ENCODE measurements at regions not wholly inside any gene's neighbourhood (a gene's known extent, or its start where the extent isn't known, plus 50 kb on each side); places are given as distances from the start of the nearest gene placed in this dataset.

GRCh38 chr11:17157761-17158160 lies 50.0 kb downstream of the PIK3C2A start:
- H3K27me3 Mint-ChIP-seq, result no peaks in the 10 kb centered on the region
- no peak overlapping the region for H3K4me3 Mint-ChIP-seq
- no peak for DNase-seq
- CTCF ChIA-PET, result interaction anchor here (0.6 kb wide), 1 partner anchor 27 kb away, joined by 3 read pairs; no protein-coding TSS in a partner anchor
- H3K9me3 Mint-ChIP-seq, result no peaks in the 10 kb centered on the region
- peaks cover 17% of the 10 kb centered on the region for H3K36me3 Mint-ChIP-seq
- peaks cover 25% of the 10 kb centered on the region for H3K4me1 Mint-ChIP-seq
- H3K27ac Mint-ChIP-seq, result no peak overlapping the region

- Mint-ChIP-seq H3K9me3 (no peaks in the 10 kb centered on the region), H3K27me3 (no peaks in the 10 kb centered on the region)
- CTCF ChIA-PET, result no interaction called here
Observed at GRCh38 chr11:17156283-17156682, 51.5 kb downstream of the PIK3C2A start.

GRCh38 chr11:17154409-17155159 lies 53.2 kb downstream of the PIK3C2A start:
- Mint-ChIP-seq H3K27ac (no peak overlapping the region), H3K27me3 (no peaks in the 10 kb centered on the region), H3K9me3 (no peaks in the 10 kb centered on the region), H3K4me1 (peaks cover 3% of the 10 kb centered on the region), H3K36me3 (peaks cover 11% of the 10 kb centered on the region), H3K4me3 (no peak overlapping the region)
- no peak for DNase-seq
- CTCF ChIA-PET, result no interaction called here

More at GRCh38 chr11:17156283-17156682, 51.5 kb downstream of the PIK3C2A start:
- Mint-ChIP-seq H3K36me3 (peaks cover 15% of the 10 kb centered on the region), H3K4me1 (peaks cover 10% of the 10 kb centered on the region), H3K4me3 (no peak overlapping the region), H3K27ac (no peak overlapping the region)
- no peak for DNase-seq

GRCh38 chr11:17153757-17154156 lies 54.0 kb downstream of the PIK3C2A start:
- Mint-ChIP-seq H3K4me3 (no peak overlapping the region), H3K27me3 (no peaks in the 10 kb centered on the region), H3K27ac (no peak overlapping the region), H3K36me3 (peaks cover 11% of the 10 kb centered on the region), H3K4me1 (peaks cover 3% of the 10 kb centered on the region), H3K9me3 (no peaks in the 10 kb centered on the region)
- CTCF ChIA-PET, result no interaction called here
- DNase-seq, result no peak

GRCh38 chr11:17152306-17152705 lies 55.5 kb downstream of the PIK3C2A start:
- peaks cover 3% of the 10 kb centered on the region for H3K4me1 Mint-ChIP-seq
- no peak overlapping the region for H3K4me3 Mint-ChIP-seq
- CTCF ChIA-PET, result no interaction called here
- no peak overlapping the region for H3K27ac Mint-ChIP-seq
- H3K27me3 Mint-ChIP-seq, result no peaks in the 10 kb centered on the region
- peaks cover 14% of the 10 kb centered on the region for H3K36me3 Mint-ChIP-seq
- DNase-seq, result no peak
- no peaks in the 10 kb centered on the region for H3K9me3 Mint-ChIP-seq

GRCh38 chr11:17150521-17150920 lies 57.3 kb downstream of the PIK3C2A start:
- H3K27me3 Mint-ChIP-seq, result no peaks in the 10 kb centered on the region
- peaks cover 3% of the 10 kb centered on the region for H3K4me1 Mint-ChIP-seq
- peaks cover 18% of the 10 kb centered on the region for H3K36me3 Mint-ChIP-seq
- no peak for DNase-seq
- H3K9me3 Mint-ChIP-seq, result no peaks in the 10 kb centered on the region
- CTCF ChIA-PET, result interaction anchor here (1.2 kb wide), 1 partner anchor 50 kb away, joined by 3 read pairs; no protein-coding TSS in a partner anchor
- no peak overlapping the region for H3K27ac Mint-ChIP-seq
- no peak overlapping the region for H3K4me3 Mint-ChIP-seq

- no peak overlapping the region for H3K27ac Mint-ChIP-seq
- no peaks in the 10 kb centered on the region for H3K4me1 Mint-ChIP-seq
- peaks cover 14% of the 10 kb centered on the region for H3K36me3 Mint-ChIP-seq
- no peak overlapping the region for H3K4me3 Mint-ChIP-seq
- no peak for DNase-seq
- no peaks in the 10 kb centered on the region for H3K27me3 Mint-ChIP-seq
- no peaks in the 10 kb centered on the region for H3K9me3 Mint-ChIP-seq
- CTCF ChIA-PET, result no interaction called here
Observed at GRCh38 chr11:17148536-17148935, 59.2 kb downstream of the PIK3C2A start.

- H3K9me3 Mint-ChIP-seq, result no peaks in the 10 kb centered on the region
- CTCF ChIA-PET, result no interaction called here
- no peak overlapping the region for H3K27ac Mint-ChIP-seq
- no peak overlapping the region for H3K4me3 Mint-ChIP-seq
- peaks cover 23% of the 10 kb centered on the region for H3K36me3 Mint-ChIP-seq
- H3K27me3 Mint-ChIP-seq, result no peaks in the 10 kb centered on the region
- DNase-seq, result no peak
- H3K4me1 Mint-ChIP-seq, result no peaks in the 10 kb centered on the region
Observed at GRCh38 chr11:17145972-17146371, 61.8 kb downstream of the PIK3C2A start.

GRCh38 chr11:17142450-17142849 lies 65.0 kb upstream of the RPS13 start:
- CTCF ChIA-PET, result interaction anchor here (0.7 kb wide), 1 partner anchor 8 kb away, joined by 3 read pairs; no protein-coding TSS in a partner anchor
- no peak overlapping the region for H3K27ac Mint-ChIP-seq
- H3K27me3 Mint-ChIP-seq, result no peaks in the 10 kb centered on the region
- no peak overlapping the region for H3K4me3 Mint-ChIP-seq
- DNase-seq, result no peak
- peaks cover 21% of the 10 kb centered on the region for H3K36me3 Mint-ChIP-seq
- no peaks in the 10 kb centered on the region for H3K9me3 Mint-ChIP-seq
- no peaks in the 10 kb centered on the region for H3K4me1 Mint-ChIP-seq

- Mint-ChIP-seq H3K27ac (no peak overlapping the region), H3K27me3 (no peaks in the 10 kb centered on the region), H3K4me1 (no peaks in the 10 kb centered on the region), H3K4me3 (no peak overlapping the region), H3K9me3 (no peaks in the 10 kb centered on the region), H3K36me3 (peaks cover 18% of the 10 kb centered on the region)
- CTCF ChIA-PET, result interaction anchor here (1.1 kb wide), 1 partner anchor 13 kb away, joined by 3 read pairs; no protein-coding TSS in a partner anchor
- no peak for DNase-seq
Observed at GRCh38 chr11:17141156-17141555, 63.7 kb upstream of the RPS13 start.

- CTCF ChIA-PET, result no interaction called here
- Mint-ChIP-seq H3K9me3 (no peaks in the 10 kb centered on the region), H3K36me3 (peaks cover 13% of the 10 kb centered on the region), H3K4me1 (no peaks in the 10 kb centered on the region), H3K4me3 (no peak overlapping the region), H3K27me3 (no peaks in the 10 kb centered on the region), H3K27ac (no peak overlapping the region)
- no peak for DNase-seq
Observed at GRCh38 chr11:17138562-17138961, 61.1 kb upstream of the RPS13 start.

- Mint-ChIP-seq H3K4me1 (no peaks in the 10 kb centered on the region), H3K4me3 (no peak overlapping the region)
- CTCF ChIA-PET, result no interaction called here
Observed at GRCh38 chr11:17135916-17136683, 58.6 kb upstream of the RPS13 start.

GRCh38 chr11:17132654-17133053 lies 55.2 kb upstream of the RPS13 start:
- Mint-ChIP-seq H3K36me3 (peaks cover 8% of the 10 kb centered on the region), H3K4me3 (no peak overlapping the region), H3K27me3 (no peaks in the 10 kb centered on the region), H3K4me1 (no peaks in the 10 kb centered on the region), H3K9me3 (no peaks in the 10 kb centered on the region), H3K27ac (no peak overlapping the region)
- DNase-seq, result no peak
- CTCF ChIA-PET, result no interaction called here

More at GRCh38 chr11:17135916-17136683, 58.6 kb upstream of the RPS13 start:
- Mint-ChIP-seq H3K9me3 (no peaks in the 10 kb centered on the region), H3K36me3 (peaks cover 7% of the 10 kb centered on the region), H3K27me3 (no peaks in the 10 kb centered on the region), H3K27ac (no peak overlapping the region)
- DNase-seq, result no peak

GRCh38 chr11:17129003-17129402 lies 51.5 kb upstream of the RPS13 start:
- Mint-ChIP-seq H3K4me1 (no peaks in the 10 kb centered on the region), H3K36me3 (peaks cover 7% of the 10 kb centered on the region), H3K4me3 (no peak overlapping the region), H3K27ac (no peak overlapping the region), H3K9me3 (no peaks in the 10 kb centered on the region), H3K27me3 (no peaks in the 10 kb centered on the region)
- no peak for DNase-seq
- CTCF ChIA-PET, result interaction anchor here (1.5 kb wide), 1 partner anchor 12 kb away, joined by 3 read pairs; no protein-coding TSS in a partner anchor
